ENCODE measurements at regions not wholly inside any gene's neighbourhood (a gene's known extent, or its start where the extent isn't known, plus 50 kb on each side); places are given as distances from the start of the nearest gene placed in this dataset.

DNA sequence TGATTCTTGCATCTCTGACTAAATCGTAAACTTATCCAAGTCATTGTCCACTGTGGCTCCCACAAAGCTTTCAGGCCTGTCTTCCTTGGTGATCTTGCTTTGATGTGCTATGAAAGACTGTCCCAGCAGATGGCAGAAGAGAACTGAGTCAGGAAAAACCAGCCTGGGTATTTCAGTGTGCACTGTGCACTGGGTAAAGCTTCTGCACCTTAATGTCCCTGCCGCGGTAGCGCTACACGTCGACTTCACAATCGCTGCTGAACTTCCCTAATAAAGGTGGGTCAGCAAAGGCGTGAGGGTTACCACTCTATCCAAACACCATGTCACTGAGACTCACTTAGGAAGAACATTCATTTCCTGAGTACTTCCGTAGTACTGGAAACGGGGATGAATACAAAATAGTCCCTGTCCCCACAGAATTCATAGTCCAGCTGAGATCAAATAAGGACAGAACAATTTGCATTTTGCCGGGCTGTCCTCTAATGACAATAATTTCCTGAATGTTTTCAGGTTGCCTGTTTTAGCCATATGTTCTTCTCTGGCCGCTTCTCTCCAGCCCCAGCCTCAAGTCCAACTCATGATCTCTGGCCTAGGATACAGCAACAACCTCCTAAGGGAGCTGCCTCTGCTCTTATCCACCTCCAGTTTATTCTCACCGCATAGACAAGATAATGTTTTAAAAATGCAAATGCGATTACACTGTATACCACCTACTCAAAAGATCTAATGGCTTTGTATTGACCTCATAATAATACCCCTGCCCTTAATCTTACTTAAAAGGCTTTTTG, 83.6 kb upstream of the AKAP13 start:
- TF ChIP-seq, protein P1, sequence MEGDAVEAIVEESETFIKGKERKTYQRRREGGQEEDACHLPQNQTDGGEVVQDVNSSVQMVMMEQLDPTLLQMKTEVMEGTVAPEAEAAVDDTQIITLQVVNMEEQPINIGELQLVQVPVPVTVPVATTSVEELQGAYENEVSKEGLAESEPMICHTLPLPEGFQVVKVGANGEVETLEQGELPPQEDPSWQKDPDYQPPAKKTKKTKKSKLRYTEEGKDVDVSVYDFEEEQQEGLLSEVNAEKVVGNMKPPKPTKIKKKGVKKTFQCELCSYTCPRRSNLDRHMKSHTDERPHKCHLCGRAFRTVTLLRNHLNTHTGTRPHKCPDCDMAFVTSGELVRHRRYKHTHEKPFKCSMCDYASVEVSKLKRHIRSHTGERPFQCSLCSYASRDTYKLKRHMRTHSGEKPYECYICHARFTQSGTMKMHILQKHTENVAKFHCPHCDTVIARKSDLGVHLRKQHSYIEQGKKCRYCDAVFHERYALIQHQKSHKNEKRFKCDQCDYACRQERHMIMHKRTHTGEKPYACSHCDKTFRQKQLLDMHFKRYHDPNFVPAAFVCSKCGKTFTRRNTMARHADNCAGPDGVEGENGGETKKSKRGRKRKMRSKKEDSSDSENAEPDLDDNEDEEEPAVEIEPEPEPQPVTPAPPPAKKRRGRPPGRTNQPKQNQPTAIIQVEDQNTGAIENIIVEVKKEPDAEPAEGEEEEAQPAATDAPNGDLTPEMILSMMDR (IDR thresholded peaks at IDR 0.05) = peak; percentile 89
- H3K27me3 Mint-ChIP-seq (ENCODE audit: unreplicated experiment) = peaks cover 1% of the 10 kb centered on the region
- H3K4me1 Mint-ChIP-seq (ENCODE audit: unreplicated experiment) = peaks cover 15% of the 10 kb centered on the region
- no peak for DNase-seq (ENCODE audit: extremely low spot score, unreplicated experiment)
- peak overlapping the region; percentile 69 for H3K27ac Mint-ChIP-seq (ENCODE audit: unreplicated experiment)
- no peaks in the 10 kb centered on the region for H3K36me3 Mint-ChIP-seq (ENCODE audit: unreplicated experiment)
- no peaks in the 10 kb centered on the region for H3K9me3 Mint-ChIP-seq (ENCODE audit: unreplicated experiment)
- peak overlapping the region; percentile 70 for H3K4me3 Mint-ChIP-seq (ENCODE audit: unreplicated experiment)

DNA sequence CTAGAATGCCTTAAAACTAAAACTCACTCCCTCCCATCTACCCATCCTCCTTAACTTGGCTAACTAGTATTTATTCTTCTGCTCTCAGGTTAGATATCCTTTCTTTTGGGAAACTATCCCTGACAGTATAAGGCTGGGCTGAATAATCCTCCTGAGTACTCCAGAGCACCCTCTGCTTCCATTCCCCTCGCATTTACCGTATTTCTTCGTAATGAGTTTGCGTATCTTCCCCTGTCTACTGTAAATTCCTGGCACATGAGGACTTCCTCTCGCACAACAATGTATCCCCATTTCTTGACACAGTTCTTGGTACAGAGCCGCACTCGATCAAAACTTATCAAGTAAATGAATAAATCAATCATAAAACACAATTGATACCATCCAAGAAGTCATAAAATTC, 82.9 kb upstream of the AKAP13 start:
- Mint-ChIP-seq H3K4me1 (ENCODE audit: unreplicated experiment) (peaks cover 15% of the 10 kb centered on the region), H3K27me3 (ENCODE audit: unreplicated experiment) (no peaks in the 10 kb centered on the region), H3K27ac (ENCODE audit: unreplicated experiment) (peak overlapping the region; percentile 69), H3K36me3 (ENCODE audit: unreplicated experiment) (no peaks in the 10 kb centered on the region), H3K4me3 (ENCODE audit: unreplicated experiment) (no peak overlapping the region), H3K9me3 (ENCODE audit: unreplicated experiment) (no peaks in the 10 kb centered on the region)
- DNase-seq (ENCODE audit: extremely low spot score, unreplicated experiment) = no peak
- TF ChIP-seq, protein P1 (IDR thresholded peaks at IDR 0.05) = no peak

DNA sequence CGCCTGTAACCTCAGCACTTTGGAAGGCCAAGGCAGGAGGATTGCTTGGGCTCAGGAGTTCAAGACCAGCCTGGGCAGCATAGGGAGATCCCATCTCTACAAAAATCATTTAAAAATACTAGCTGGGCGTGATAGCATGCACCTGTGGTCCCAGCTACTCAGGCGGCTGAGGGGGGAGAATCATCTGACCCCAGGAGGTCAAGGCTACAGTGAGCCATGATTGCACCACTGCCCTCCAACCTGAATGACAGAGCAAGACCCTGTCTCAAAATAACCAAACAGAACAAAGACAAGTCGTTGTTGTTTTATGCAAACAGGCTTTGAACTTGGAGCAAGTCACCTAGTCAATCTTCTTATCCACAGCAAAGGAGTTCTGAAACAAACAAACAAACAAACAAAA, 82.0 kb upstream of the AKAP13 start:
- H3K36me3 Mint-ChIP-seq (ENCODE audit: unreplicated experiment) = no peaks in the 10 kb centered on the region
- peaks cover 15% of the 10 kb centered on the region for H3K4me1 Mint-ChIP-seq (ENCODE audit: unreplicated experiment)
- no peak overlapping the region for H3K4me3 Mint-ChIP-seq (ENCODE audit: unreplicated experiment)
- no peak for DNase-seq (ENCODE audit: extremely low spot score, unreplicated experiment)
- H3K27ac Mint-ChIP-seq (ENCODE audit: unreplicated experiment) = no peak overlapping the region
- H3K9me3 Mint-ChIP-seq (ENCODE audit: unreplicated experiment) = no peaks in the 10 kb centered on the region
- no peaks in the 10 kb centered on the region for H3K27me3 Mint-ChIP-seq (ENCODE audit: unreplicated experiment)
- TF ChIP-seq, protein P1 (IDR thresholded peaks at IDR 0.05) = no peak

DNA sequence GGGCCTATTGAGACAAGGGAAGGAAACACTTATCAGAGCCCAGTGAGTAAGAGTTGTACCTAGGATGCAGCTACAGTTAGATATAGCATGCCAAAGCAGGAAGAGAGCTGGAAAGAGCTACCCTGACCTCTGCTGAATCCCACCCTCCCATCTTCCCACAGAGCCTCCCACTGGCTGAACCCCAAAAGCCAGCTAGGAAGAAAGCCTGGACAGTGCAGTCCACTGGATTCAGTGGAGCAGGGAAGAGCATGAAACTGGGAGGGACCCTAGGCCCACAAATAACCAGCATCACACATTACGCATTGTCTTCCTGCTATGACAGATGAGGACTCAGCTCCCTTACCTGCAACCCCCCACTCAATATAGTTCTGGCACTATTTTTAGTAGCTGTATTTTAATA, 81.5 kb upstream of the AKAP13 start:
- Mint-ChIP-seq H3K36me3 (ENCODE audit: unreplicated experiment) (no peaks in the 10 kb centered on the region), H3K4me1 (ENCODE audit: unreplicated experiment) (peaks cover 15% of the 10 kb centered on the region), H3K27me3 (ENCODE audit: unreplicated experiment) (no peaks in the 10 kb centered on the region), H3K27ac (ENCODE audit: unreplicated experiment) (no peak overlapping the region), H3K4me3 (ENCODE audit: unreplicated experiment) (no peak overlapping the region), H3K9me3 (ENCODE audit: unreplicated experiment) (no peaks in the 10 kb centered on the region)
- no peak for DNase-seq (ENCODE audit: extremely low spot score, unreplicated experiment)
- TF ChIP-seq, protein P1 (IDR thresholded peaks at IDR 0.05) = no peak

DNA sequence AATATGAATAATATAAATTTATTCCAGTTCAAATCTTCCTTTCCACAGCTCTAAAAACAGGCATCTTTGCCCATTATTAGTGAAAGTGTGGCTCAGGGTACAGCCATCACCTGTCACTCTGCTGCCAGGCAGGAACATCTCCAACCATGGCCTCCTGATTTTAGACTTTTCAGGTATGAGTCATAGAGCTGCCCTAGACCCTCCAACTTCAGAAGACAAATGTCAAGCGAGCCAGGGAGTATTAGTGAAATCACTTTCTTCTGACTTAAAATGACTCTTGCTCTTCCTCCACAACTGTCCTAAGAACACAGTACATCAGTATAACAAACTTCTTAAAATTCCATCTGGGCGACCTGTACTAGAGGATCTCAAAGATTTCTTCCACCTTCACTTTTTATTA, 78.1 kb upstream of the AKAP13 start:
- H3K4me1 Mint-ChIP-seq (ENCODE audit: unreplicated experiment) = peaks cover 7% of the 10 kb centered on the region
- H3K4me3 Mint-ChIP-seq (ENCODE audit: unreplicated experiment) = no peak overlapping the region
- TF ChIP-seq, protein P1 (IDR thresholded peaks at IDR 0.05) = no peak
- H3K9me3 Mint-ChIP-seq (ENCODE audit: unreplicated experiment) = no peaks in the 10 kb centered on the region
- no peaks in the 10 kb centered on the region for H3K27me3 Mint-ChIP-seq (ENCODE audit: unreplicated experiment)
- no peaks in the 10 kb centered on the region for H3K36me3 Mint-ChIP-seq (ENCODE audit: unreplicated experiment)
- no peak overlapping the region for H3K27ac Mint-ChIP-seq (ENCODE audit: unreplicated experiment)
- no peak for DNase-seq (ENCODE audit: extremely low spot score, unreplicated experiment)

Measured in osteocyte (in vitro differentiated cells).